ENCODE measurements at regions not wholly inside any gene's neighbourhood (a gene's known extent, or its start where the extent isn't known, plus 50 kb on each side); places are given as distances from the start of the nearest gene placed in this dataset.
A peak's percentile ranks its signal among the peaks of the same experiment; 100 is the strongest.

DNA sequence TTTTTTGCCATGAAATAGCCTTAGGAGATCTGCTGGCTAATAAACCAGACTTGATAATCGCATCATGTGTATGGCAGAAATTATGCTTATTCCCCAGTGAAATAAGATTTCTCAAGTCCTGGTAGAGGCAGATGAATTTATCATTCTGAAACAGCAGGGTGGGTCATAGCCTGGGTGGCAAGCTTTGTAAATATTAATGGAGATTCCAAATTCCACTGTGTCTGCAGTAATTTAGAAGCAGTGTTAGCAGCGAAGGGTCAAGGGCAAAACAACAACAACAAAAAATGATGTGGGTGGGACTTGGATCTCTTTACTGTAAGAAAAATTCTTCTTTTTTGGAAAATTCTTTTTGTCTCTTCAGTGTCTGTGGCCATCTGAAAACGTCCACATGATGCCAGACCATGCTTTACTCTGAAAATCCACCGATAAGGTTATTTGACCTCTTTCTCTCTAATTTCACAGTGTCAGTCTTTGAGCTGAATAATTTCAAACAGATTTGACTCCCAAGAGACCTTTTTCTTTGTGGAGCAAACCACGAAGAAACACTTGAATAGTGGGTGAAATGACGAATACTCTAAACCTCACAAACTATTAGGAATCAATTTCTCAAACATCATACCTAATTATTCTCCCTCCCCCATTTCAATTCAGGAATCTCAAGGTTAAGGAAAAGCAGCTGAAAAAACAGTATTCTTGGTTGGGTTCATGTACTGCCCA, 106.0 kb upstream of the RPS23 start:
- DNase-seq: no peak
- in situ Hi-C loops (cut with MboI; ENCODE audit: low pct_unique_long_range_greater_than_20kb, low sequenced_read_pairs): no loop called here

DNA sequence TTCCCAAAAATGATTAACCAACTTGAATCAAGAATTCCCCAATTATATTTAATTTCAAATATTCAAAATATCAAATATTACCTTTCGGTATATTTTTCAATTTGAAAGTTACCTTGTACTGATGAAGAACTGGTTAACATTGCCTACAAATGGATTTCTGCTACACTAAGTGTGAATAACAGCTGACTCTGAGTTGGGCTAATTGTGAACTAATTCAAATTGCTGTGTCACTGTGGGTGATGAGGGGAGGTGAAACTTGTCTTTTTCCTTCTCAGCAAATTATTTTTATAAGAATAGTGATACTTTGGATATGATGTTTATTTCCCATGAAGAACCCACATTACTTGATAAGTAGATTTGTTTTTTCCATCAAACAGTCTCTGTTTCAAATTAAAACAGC, 103.4 kb upstream of the RPS23 start:
- in situ Hi-C loops (cut with MboI; ENCODE audit: low pct_unique_long_range_greater_than_20kb, low sequenced_read_pairs): no loop called here
- no peak for DNase-seq

GRCh38 chr5:82376307-82376706, 98.2 kb upstream of the RPS23 start:
- in situ Hi-C loops (cut with MboI; ENCODE audit: low pct_unique_long_range_greater_than_20kb, low sequenced_read_pairs): no loop called here

DNA sequence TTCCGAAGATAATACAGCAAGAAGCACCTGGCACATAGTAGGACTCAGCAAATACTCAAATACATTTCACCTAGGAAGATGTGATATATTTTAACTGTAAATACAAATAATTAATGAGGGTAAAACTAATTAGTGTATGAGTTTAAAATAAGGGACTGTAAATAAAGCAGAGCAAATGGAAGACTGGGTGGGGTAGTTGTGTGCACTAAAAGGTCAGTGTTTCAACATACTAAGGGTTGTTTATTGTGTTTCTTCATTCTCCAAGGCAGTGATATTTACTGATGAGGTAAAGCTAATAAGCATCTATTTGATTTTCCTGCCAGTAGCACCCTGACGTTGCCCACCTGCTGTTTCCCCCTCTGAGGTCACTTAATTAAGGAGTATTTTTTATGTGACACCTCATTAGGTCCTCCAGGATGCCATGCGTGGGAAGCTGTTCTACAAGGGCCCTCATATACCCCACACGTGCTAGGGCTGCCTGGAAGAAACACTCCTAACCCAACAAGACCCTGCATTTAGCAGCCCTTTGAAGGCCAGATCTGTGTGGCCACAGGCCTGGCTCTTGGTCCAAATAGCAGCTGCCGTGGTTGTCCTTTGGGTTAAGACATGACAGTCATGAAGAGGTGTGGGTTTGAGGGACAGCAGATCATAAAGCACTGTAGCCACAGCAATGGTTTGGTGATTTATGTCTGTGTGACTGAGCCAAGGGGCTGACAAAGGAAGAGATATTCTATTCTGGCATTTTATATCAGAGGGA, 97.5 kb upstream of the RPS23 start:
- in situ Hi-C loops (cut with MboI; ENCODE audit: low pct_unique_long_range_greater_than_20kb, low sequenced_read_pairs): no loop called here
- DNase-seq: no peak

More at GRCh38 chr5:82376307-82376706, 98.2 kb upstream of the RPS23 start:
- no peak for DNase-seq

GRCh38 chr5:82374637-82375036, 96.5 kb upstream of the RPS23 start:
- in situ Hi-C loops (cut with MboI; ENCODE audit: low pct_unique_long_range_greater_than_20kb, low sequenced_read_pairs): loop anchor here (25.0 kb wide), 1 partner anchor 263 kb away; no protein-coding TSS in a partner anchor
- DNase-seq: no peak

DNA sequence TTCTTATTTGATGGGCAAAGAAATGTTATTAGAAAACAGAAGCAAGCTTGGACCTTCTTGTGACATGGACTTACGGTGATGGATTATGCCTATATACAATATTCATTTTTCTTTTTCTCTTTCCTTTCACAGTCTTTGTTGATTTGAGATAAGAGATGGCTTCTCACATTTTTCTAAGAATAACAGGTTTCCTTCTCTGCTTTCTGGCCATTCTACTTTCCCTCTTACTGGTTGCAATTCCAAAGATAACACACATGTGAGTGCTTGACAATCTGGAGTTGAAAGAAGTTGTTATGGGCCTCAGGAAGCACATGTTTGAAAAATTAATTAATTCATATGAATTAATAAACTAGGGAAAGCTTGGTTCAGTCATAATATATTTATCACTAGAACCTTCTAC, 89.8 kb upstream of the RPS23 start:
- in situ Hi-C loops (cut with MboI; ENCODE audit: low pct_unique_long_range_greater_than_20kb, low sequenced_read_pairs): loop anchor here (25.0 kb wide), 1 partner anchor 269 kb away; no protein-coding TSS in a partner anchor
- DNase-seq: no peak

DNA sequence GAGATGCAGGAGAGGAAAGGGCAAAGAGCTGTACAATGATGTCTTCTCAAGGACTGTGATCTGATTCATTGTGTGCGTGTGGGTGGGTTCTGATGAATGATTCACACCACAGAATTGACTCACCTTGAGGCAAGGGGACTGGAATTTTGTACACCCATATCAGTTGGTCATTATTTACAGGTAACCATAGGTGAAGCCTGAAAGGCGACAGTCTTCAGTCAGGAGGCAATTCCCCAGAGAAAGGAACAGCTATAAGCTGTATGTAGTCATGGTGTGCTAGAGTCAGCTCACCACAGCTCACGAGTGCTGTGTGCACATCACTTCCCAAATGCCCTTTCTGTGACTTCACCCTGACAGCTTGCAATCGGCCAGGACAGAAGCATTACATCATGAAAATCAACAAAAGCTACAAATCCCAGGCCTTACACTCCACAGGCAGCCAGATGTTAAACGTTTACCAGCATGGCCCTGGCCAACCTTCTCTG, 87.6 kb upstream of the RPS23 start:
- in situ Hi-C loops (cut with MboI; ENCODE audit: low pct_unique_long_range_greater_than_20kb, low sequenced_read_pairs): loop anchor here (25.0 kb wide), 1 partner anchor 272 kb away; no protein-coding TSS in a partner anchor
- no peak for DNase-seq

- DNase-seq: no peak
- in situ Hi-C loops (cut with MboI; ENCODE audit: low pct_unique_long_range_greater_than_20kb, low sequenced_read_pairs): loop anchor here (25.0 kb wide), 1 partner anchor 272 kb away; no protein-coding TSS in a partner anchor
These were observed 86.9 kb upstream of the RPS23 start for GRCh38 chr5:82365026-82365425.

DNA sequence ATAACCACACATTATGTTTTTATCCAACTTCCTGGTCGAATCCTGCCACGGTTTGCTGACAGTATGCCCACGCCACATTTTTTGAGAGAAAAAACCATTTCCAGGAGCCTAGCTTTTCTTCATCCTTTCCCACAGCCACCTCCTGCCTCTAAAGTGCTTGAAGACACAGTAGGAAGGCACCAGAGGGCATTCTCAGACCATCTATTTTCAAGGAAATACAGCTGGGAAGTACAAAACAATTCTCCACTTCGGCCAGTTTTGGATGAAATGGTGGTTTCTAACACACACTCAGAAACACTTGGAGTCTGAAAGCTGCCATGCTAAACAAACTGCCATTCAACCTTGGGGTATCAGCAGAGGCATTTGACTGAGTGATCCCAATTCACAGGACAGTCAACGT, 86.3 kb upstream of the RPS23 start:
- in situ Hi-C loops (cut with MboI; ENCODE audit: low pct_unique_long_range_greater_than_20kb, low sequenced_read_pairs): loop anchor here (25.0 kb wide), 1 partner anchor 273 kb away; no protein-coding TSS in a partner anchor
- DNase-seq: peak; percentile 76

DNA sequence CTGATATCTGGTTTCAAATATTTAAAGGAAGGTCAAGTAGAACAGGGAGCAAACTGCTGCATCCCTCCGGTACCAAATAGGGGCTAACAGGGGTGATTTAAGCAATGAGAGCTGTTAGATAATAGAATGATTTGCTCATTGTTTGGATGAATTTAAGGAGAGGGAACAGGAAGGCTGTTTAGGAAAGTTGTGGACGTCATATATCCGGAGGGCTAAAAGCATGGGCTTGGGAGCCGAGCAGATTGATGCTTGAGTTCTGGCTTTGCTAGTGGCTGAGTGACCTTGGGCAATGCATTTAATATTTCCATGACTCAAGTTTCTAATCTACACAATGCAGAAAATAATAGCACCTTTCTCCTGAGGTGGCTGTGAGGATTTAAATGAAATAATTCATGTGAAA, 85.4 kb upstream of the RPS23 start:
- in situ Hi-C loops (cut with MboI; ENCODE audit: low pct_unique_long_range_greater_than_20kb, low sequenced_read_pairs): loop anchor here (25.0 kb wide), 1 partner anchor 274 kb away; no protein-coding TSS in a partner anchor
- no peak for DNase-seq

DNA sequence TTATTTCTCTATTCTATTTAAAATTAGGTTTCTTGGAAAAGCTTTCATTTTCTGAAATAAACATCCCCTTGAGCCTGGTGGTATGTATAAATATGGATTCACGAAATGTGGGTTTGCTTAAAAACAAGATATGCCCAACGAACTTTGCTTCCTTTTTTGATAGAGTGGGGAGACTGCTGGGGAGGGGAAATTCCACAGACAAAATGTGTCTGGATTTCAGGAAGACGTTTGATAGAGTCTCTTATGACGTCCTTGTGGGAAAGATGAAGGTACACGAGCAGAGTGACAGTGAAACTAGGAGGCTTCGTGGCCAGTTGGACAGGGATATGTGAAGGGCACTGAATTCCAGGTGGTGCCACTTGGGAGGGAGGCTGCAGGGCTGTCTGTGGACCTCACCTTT, 84.5 kb upstream of the RPS23 start:
- peak; percentile 42 for DNase-seq
- in situ Hi-C loops (cut with MboI; ENCODE audit: low pct_unique_long_range_greater_than_20kb, low sequenced_read_pairs): loop anchor here (25.0 kb wide), 1 partner anchor 275 kb away; no protein-coding TSS in a partner anchor

- DNase-seq: no peak
- in situ Hi-C loops (cut with MboI; ENCODE audit: low pct_unique_long_range_greater_than_20kb, low sequenced_read_pairs): loop anchor here (25.0 kb wide), 1 partner anchor 277 kb away; no protein-coding TSS in a partner anchor
These were observed 81.9 kb upstream of the RPS23 start for GRCh38 chr5:82360022-82360421.

DNA sequence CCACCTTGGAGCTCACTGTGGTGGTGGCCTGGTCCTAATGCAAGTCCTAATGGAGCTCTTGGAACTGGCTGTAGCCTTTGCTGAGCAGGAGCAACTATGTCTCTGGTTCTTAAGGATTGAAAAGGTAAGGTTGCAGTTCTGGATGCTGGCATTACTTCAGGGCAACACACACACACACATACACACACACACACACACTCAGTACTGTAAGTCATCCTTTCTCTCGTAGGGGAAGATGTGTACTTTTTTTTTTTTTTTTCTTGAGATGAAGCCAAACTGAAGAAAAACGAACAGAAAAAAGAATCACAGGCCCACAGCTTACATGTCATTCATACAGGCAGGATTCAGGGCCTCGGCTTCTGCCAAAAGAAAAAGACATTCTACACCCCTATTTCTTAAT, 81.1 kb upstream of the RPS23 start:
- no peak for DNase-seq
- in situ Hi-C loops (cut with MboI; ENCODE audit: low pct_unique_long_range_greater_than_20kb, low sequenced_read_pairs): loop anchor here (25.0 kb wide), 1 partner anchor 278 kb away; no protein-coding TSS in a partner anchor

GRCh38 chr5:82358457-82358856, 80.3 kb upstream of the RPS23 start:
- no peak for DNase-seq
- in situ Hi-C loops (cut with MboI; ENCODE audit: low pct_unique_long_range_greater_than_20kb, low sequenced_read_pairs): loop anchor here (25.0 kb wide), 1 partner anchor 279 kb away; no protein-coding TSS in a partner anchor

- in situ Hi-C loops (cut with MboI; ENCODE audit: low pct_unique_long_range_greater_than_20kb, low sequenced_read_pairs): loop anchor here (25.0 kb wide), 1 partner anchor 280 kb away; no protein-coding TSS in a partner anchor
- peak; percentile 97 for DNase-seq
These were observed 78.9 kb upstream of the RPS23 start for GRCh38 chr5:82356808-82357671.

GRCh38 chr5:82356021-82356420, 77.9 kb upstream of the RPS23 start:
- DNase-seq: no peak
- in situ Hi-C loops (cut with MboI; ENCODE audit: low pct_unique_long_range_greater_than_20kb, low sequenced_read_pairs): loop anchor here (25.0 kb wide), 1 partner anchor 281 kb away; no protein-coding TSS in a partner anchor

GRCh38 chr5:82355496-82355895, 77.3 kb upstream of the RPS23 start:
- in situ Hi-C loops (cut with MboI; ENCODE audit: low pct_unique_long_range_greater_than_20kb, low sequenced_read_pairs): loop anchor here (25.0 kb wide), 1 partner anchor 282 kb away; no protein-coding TSS in a partner anchor
- no peak for DNase-seq

GRCh38 chr5:82355053-82355452, 76.9 kb upstream of the RPS23 start:
- in situ Hi-C loops (cut with MboI; ENCODE audit: low pct_unique_long_range_greater_than_20kb, low sequenced_read_pairs): loop anchor here (25.0 kb wide), 1 partner anchor 282 kb away; no protein-coding TSS in a partner anchor
- no peak for DNase-seq

- DNase-seq: no peak
- in situ Hi-C loops (cut with MboI; ENCODE audit: low pct_unique_long_range_greater_than_20kb, low sequenced_read_pairs): loop anchor here (25.0 kb wide), 1 partner anchor 283 kb away; no protein-coding TSS in a partner anchor
These were observed 76.4 kb upstream of the RPS23 start for GRCh38 chr5:82354543-82354942.
